Tibial nerve (tissue), 4 donors: ENCODE measurements at regions not wholly inside any gene's neighbourhood (a gene's known extent, or its start where the extent isn't known, plus 50 kb on each side); places are given as distances from the start of the nearest gene placed in this dataset.
A peak's percentile ranks its signal among the peaks of the same experiment; 100 is the strongest.

Source experiments
- DNase-seq, 2 donors: peaks; one replicate each; pipeline ENCODE4 v3.0.0-alpha.2; 2019; ENCODE audit warnings: low spot score in 2 of 2
- H3K27ac ChIP-seq, 4 donors: fragments of 200-600 bp; sonication (generic) in 3 of 4; one replicate each; pipeline ENCODE4 v1.5.1; 2017 to 2019; ENCODE audit warnings: mild to moderate bottlenecking in 1 of 4
- H3K27me3 ChIP-seq, 2 donors: fragments of 200-600 bp; sonication (generic) in 1 of 2; one replicate each; pipeline versions ENCODE4 v1.5.1 to v1.6.0; 2017 to 2019
- H3K36me3 ChIP-seq, 3 donors: fragments of 200-600 bp; sonication (generic); one replicate each; pipeline ENCODE4 v1.5.1; 2018 to 2019
- H3K4me1 ChIP-seq, 4 donors: fragments of 200-600 bp; sonication (generic) in 3 of 4; one replicate each; pipeline ENCODE4 v1.5.1; 2017 to 2019
- H3K4me3 ChIP-seq, 4 donors: fragments of 200-600 bp; sonication (generic) in 3 of 4; one replicate each; pipeline ENCODE4 v1.5.1; 2017 to 2019; ENCODE audit warnings: mild to moderate bottlenecking in 1 of 4, moderate library complexity in 1 of 4
- H3K9me3 ChIP-seq, 4 donors: fragments of 200-600 bp; sonication (generic) in 3 of 4; one replicate each; pipeline ENCODE4 v1.5.1; 2017 to 2019
- EP300 ChIP-seq, 2 donors: sonication (generic); formaldehyde crosslinking; IDR thresholded peaks; one replicate each; pipeline ENCODE4 v1.6.1; 2017; ENCODE audit warnings: antibody characterized with exemption in 2 of 2, mild to moderate bottlenecking in 1 of 2
- POLR2A ChIP-seq, 2 donors: fragments of 450-650 bp; IDR thresholded peaks; one replicate each; pipeline ENCODE4 v1.6.1; 2017; ENCODE audit warnings: antibody characterized with exemption in 2 of 2, mild to moderate bottlenecking in 2 of 2, moderate library complexity in 2 of 2
- WGBS, 2 donors: methylation state at CpG; one replicate each; pipeline ENCODE4 v1.1.5; 2018; 5-methylcytosine and 5-hydroxymethylcytosine counted together
- TF ChIP-seq, protein P1 (sequence below), 5 experiments: fragments of 200-600 bp in 3 of 5; fragments of 450-650 bp in 2 of 5; sonication (generic) in 3 of 5; IDR thresholded peaks; one replicate each; pipeline ENCODE4 v1.5.1; 2016 to 2019; ENCODE audit warnings: antibody characterized with exemption in 5 of 5, mild to moderate bottlenecking in 3 of 5, moderate library complexity in 2 of 5

DNA sequence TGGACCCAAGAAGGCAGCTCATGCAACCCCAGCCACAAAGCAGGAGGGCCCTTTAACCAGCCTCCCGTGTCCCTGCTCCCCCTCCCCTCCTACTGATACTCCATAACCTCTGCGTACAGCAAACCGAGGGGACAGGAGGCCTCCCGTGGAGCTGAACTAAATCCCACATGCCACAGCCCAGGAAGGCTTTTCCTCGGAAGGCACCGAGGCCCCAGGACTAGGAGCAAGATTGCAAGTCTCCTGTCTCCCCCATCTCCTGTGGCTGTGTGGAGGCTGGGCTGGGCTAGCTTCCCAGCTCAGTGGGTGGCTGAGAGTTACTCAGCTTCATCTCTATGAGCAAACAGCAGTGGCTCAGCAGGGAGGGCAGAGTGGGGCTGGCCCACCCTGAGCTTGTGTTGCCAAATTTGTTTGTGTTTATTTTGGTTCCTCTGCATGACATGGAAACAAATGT, 62.7 kb upstream of the NECTIN1 start:
- Histone ChIP-seq H3K4me1 (peaks cover 0 to 38% (median 0%) of the 10 kb centered on the region in 4 donors), H3K27ac (peak overlapping the region in 1 of 4 donors; percentile 2), H3K4me3 (no peak overlapping the region), H3K27me3 (no peaks in the 10 kb centered on the region), H3K36me3 (no peaks in the 10 kb centered on the region), H3K9me3 (no peaks in the 10 kb centered on the region)
- no peak for TF ChIP-seq POLR2A (IDR thresholded peaks at IDR 0.05)
- TF ChIP-seq, protein P1, sequence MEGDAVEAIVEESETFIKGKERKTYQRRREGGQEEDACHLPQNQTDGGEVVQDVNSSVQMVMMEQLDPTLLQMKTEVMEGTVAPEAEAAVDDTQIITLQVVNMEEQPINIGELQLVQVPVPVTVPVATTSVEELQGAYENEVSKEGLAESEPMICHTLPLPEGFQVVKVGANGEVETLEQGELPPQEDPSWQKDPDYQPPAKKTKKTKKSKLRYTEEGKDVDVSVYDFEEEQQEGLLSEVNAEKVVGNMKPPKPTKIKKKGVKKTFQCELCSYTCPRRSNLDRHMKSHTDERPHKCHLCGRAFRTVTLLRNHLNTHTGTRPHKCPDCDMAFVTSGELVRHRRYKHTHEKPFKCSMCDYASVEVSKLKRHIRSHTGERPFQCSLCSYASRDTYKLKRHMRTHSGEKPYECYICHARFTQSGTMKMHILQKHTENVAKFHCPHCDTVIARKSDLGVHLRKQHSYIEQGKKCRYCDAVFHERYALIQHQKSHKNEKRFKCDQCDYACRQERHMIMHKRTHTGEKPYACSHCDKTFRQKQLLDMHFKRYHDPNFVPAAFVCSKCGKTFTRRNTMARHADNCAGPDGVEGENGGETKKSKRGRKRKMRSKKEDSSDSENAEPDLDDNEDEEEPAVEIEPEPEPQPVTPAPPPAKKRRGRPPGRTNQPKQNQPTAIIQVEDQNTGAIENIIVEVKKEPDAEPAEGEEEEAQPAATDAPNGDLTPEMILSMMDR (IDR thresholded peaks at IDR 0.05), result no peak
- no peak for TF ChIP-seq EP300 (IDR thresholded peaks at IDR 0.05)
- 8 to 25% methylated on average over 3 to 6 of the region's 6 CpGs for WGBS, 2 donors
- no peak for DNase-seq

DNA sequence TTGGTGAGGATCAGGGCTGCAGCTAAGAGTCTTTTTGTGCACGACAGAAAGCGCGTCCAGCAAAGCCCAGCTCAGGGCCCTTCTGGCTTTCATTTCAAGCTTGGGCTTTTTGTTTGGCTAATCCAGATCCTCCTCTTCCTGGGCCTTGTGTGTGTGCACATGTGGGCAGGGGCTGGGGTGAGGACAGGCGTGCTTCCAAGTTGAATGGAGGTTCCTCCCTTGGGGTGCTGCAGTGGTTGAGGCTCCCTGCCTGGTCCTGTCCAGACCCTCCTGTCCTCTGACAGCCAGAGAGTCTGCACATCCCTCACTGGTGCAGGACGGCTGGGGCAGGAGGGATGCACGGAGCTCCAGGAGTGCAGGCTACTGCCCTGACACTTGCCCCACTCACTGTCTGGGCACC, 62.0 kb upstream of the NECTIN1 start:
- WGBS, 2 donors, result 49 to 64% methylated on average over 6 of the region's 6 CpGs
- TF ChIP-seq, protein P1 (IDR thresholded peaks at IDR 0.05), result no peak
- TF ChIP-seq POLR2A (IDR thresholded peaks at IDR 0.05), result no peak
- no peak for TF ChIP-seq EP300 (IDR thresholded peaks at IDR 0.05)
- DNase-seq, result no peak
- no peaks in the 10 kb centered on the region for H3K36me3 ChIP-seq
- no peaks in the 10 kb centered on the region for H3K9me3 ChIP-seq
- H3K27ac ChIP-seq, result no peak overlapping the region
- H3K4me1 ChIP-seq, result peaks cover 0 to 38% (median 0%) of the 10 kb centered on the region in 4 donors
- no peaks in the 10 kb centered on the region for H3K27me3 ChIP-seq
- no peak overlapping the region for H3K4me3 ChIP-seq

DNA sequence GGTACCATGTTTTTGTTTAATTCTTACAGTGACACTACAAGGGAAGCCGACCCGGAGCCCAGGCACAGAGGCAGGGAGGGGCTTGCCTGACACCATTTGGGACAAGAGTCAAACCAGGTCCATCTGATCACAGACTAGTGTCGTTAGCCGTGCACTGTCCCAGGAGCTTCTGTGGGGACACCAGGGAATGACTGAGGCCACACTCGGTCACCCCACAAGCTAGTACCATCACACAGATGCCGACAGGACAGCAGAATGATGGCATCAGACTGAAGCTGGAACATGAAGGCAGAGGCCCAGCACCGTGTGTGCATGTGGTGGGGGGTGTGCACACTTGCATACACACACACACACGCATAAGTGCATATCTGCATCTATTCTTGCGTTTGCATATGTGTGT, 61.5 kb upstream of the NECTIN1 start:
- Histone ChIP-seq H3K27me3 (no peaks in the 10 kb centered on the region), H3K9me3 (no peaks in the 10 kb centered on the region), H3K4me3 (no peak overlapping the region), H3K27ac (no peak overlapping the region), H3K36me3 (no peaks in the 10 kb centered on the region), H3K4me1 (peaks cover 0 to 38% (median 0%) of the 10 kb centered on the region in 4 donors)
- TF ChIP-seq, protein P1 (IDR thresholded peaks at IDR 0.05), result no peak
- TF ChIP-seq POLR2A (IDR thresholded peaks at IDR 0.05), result no peak
- TF ChIP-seq EP300 (IDR thresholded peaks at IDR 0.05), result no peak
- WGBS, 2 donors, result 75 to 77% methylated on average over 9 of the region's 9 CpGs
- no peak for DNase-seq

DNA sequence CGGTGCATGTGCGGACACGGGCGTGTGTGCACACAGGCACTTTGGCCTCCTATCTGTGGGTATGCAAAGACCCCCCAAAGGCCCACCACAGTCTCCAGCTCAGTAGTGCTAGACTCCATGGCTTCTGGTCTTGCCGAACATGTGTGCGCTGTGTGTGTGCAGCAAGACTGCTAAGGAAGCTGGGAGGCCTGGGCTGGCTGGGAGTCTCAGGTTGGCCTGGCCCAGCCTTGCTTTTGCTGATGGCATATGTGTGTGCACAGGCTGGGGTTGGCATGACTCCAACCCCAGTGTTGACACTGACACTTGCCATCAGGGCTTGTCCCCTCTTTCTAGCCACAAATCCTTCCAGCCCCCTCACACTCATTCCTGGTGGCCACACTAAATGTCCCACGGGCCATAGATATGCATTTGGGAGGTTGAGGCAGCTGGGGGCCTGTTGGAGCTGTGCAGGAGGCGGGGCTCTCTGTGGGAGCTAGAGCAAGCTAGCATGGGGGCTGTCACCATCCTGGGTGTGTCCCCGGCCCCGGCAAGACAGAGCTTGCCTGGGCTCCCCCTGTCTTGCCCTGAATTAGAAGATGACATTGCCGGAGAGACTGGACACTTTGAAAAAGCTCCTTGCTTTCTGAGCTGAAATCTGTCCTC, 60.9 kb upstream of the NECTIN1 start:
- no peak for DNase-seq
- Histone ChIP-seq H3K4me1 (peaks cover 0 to 36% (median 0%) of the 10 kb centered on the region in 4 donors), H3K36me3 (no peaks in the 10 kb centered on the region), H3K4me3 (no peak overlapping the region), H3K27me3 (no peaks in the 10 kb centered on the region), H3K27ac (no peak overlapping the region), H3K9me3 (no peaks in the 10 kb centered on the region)
- TF ChIP-seq, protein P1 (IDR thresholded peaks at IDR 0.05), result no peak
- TF ChIP-seq POLR2A (IDR thresholded peaks at IDR 0.05), result no peak
- TF ChIP-seq EP300 (IDR thresholded peaks at IDR 0.05), result no peak
- 86 to 94% methylated on average over 11 of the region's 11 CpGs for WGBS, 2 donors

DNA sequence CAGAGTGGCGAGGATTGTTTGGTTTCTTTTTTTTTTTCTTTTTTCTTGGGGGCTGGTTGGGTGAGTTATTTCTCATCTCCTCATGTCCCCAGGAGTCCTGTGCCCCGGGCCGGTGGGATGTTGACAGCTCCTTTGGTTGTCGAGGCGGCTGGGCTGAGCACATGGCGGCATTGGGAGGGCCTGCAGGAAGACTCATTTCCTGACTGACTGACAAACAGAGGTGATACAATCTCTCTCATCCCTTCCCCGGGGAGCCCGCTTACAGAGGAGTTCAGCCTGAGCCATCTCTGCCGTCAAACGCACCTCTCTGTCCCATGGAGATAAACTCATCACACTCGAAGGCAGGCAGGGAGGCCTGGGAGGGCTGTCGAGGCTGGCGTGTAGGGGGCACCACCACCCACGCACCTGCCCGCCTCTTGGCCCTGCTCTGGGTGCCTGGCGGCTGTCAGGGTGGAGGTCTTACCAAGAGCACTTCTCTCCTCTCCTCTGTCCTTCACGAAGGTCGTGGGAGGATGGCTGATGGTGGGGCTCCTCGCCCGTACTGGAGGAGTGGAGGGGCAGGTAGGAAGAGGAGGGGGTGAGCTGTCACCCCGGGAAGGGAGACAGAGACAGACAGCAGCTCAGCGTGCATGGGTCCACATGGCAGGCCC, 60.0 kb upstream of the NECTIN1 start:
- Histone ChIP-seq H3K36me3 (no peaks in the 10 kb centered on the region), H3K4me1 (peaks cover 0 to 30% (median 0%) of the 10 kb centered on the region in 4 donors), H3K27ac (no peak overlapping the region), H3K4me3 (no peak overlapping the region), H3K27me3 (no peaks in the 10 kb centered on the region), H3K9me3 (peaks cover 0 to 7% (median 0%) of the 10 kb centered on the region in 4 donors)
- TF ChIP-seq, protein P1 (IDR thresholded peaks at IDR 0.05), result no peak
- TF ChIP-seq EP300 (IDR thresholded peaks at IDR 0.05) (no peak), POLR2A (IDR thresholded peaks at IDR 0.05) (no peak)
- WGBS, 2 donors, result 70 to 71% methylated on average over 19 to 22 of the region's 22 CpGs
- DNase-seq, result no peak
